ENCODE measurements at regions not wholly inside any gene's neighbourhood (a gene's known extent, or its start where the extent isn't known, plus 50 kb on each side); places are given as distances from the start of the nearest gene placed in this dataset.

DNA sequence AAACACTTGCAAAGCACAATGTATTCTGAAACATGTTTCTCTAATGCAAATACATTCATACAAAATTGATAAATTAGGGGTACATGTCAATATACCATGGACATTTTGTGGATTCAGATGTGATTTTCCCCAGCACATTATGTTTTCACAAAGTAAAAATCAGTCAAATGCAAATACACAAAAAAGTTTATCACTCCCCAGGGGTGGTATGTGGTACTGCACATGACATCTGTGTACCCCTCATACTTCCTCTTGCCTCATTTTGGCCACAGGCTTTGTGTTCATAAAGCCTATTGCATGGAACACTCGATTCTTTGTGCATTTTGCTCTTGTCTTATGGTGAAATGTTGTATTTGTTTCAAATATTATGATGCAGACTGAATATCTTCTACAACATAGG, 116.8 kb upstream of the PDE4D start:
- TF ChIP-seq, protein P1, sequence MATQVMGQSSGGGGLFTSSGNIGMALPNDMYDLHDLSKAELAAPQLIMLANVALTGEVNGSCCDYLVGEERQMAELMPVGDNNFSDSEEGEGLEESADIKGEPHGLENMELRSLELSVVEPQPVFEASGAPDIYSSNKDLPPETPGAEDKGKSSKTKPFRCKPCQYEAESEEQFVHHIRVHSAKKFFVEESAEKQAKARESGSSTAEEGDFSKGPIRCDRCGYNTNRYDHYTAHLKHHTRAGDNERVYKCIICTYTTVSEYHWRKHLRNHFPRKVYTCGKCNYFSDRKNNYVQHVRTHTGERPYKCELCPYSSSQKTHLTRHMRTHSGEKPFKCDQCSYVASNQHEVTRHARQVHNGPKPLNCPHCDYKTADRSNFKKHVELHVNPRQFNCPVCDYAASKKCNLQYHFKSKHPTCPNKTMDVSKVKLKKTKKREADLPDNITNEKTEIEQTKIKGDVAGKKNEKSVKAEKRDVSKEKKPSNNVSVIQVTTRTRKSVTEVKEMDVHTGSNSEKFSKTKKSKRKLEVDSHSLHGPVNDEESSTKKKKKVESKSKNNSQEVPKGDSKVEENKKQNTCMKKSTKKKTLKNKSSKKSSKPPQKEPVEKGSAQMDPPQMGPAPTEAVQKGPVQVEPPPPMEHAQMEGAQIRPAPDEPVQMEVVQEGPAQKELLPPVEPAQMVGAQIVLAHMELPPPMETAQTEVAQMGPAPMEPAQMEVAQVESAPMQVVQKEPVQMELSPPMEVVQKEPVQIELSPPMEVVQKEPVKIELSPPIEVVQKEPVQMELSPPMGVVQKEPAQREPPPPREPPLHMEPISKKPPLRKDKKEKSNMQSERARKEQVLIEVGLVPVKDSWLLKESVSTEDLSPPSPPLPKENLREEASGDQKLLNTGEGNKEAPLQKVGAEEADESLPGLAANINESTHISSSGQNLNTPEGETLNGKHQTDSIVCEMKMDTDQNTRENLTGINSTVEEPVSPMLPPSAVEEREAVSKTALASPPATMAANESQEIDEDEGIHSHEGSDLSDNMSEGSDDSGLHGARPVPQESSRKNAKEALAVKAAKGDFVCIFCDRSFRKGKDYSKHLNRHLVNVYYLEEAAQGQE (IDR thresholded peaks at IDR 0.05) = no peak
- TF ChIP-seq, protein P2, sequence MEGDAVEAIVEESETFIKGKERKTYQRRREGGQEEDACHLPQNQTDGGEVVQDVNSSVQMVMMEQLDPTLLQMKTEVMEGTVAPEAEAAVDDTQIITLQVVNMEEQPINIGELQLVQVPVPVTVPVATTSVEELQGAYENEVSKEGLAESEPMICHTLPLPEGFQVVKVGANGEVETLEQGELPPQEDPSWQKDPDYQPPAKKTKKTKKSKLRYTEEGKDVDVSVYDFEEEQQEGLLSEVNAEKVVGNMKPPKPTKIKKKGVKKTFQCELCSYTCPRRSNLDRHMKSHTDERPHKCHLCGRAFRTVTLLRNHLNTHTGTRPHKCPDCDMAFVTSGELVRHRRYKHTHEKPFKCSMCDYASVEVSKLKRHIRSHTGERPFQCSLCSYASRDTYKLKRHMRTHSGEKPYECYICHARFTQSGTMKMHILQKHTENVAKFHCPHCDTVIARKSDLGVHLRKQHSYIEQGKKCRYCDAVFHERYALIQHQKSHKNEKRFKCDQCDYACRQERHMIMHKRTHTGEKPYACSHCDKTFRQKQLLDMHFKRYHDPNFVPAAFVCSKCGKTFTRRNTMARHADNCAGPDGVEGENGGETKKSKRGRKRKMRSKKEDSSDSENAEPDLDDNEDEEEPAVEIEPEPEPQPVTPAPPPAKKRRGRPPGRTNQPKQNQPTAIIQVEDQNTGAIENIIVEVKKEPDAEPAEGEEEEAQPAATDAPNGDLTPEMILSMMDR (IDR thresholded peaks at IDR 0.05; ENCODE audit: low read depth, low read length, missing input control) = no peak
- TF ChIP-seq YY1 (IDR thresholded peaks at IDR 0.05) (no peak), SP1 (IDR thresholded peaks at IDR 0.05) (no peak), TAF1 (conservative IDR thresholded peaks at IDR 0.05) (no peak), RAD21 (IDR thresholded peaks at IDR 0.05) (no peak), GABPA (IDR thresholded peaks at IDR 0.05 in 1 of 2, conservative IDR thresholded peaks at IDR 0.05 in 1 of 2) (no peak), FOXA1 (IDR thresholded peaks at IDR 0.05) (no peak), JUND (IDR thresholded peaks at IDR 0.05) (no peak), EGR1 (IDR thresholded peaks at IDR 0.05; ENCODE audit: low read depth in 2 of 2) (no peak)
- TF ChIP-seq, protein P3, sequence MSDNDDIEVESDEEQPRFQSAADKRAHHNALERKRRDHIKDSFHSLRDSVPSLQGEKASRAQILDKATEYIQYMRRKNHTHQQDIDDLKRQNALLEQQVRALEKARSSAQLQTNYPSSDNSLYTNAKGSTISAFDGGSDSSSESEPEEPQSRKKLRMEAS (IDR thresholded peaks at IDR 0.05) = no peak

Measured in liver (tissue), 3 donors.